Prostate gland (tissue), 2 donors: ENCODE measurements at regions not wholly inside any gene's neighbourhood (a gene's known extent, or its start where the extent isn't known, plus 50 kb on each side); places are given as distances from the start of the nearest gene placed in this dataset.
"Not testable (repeated sequence)": the region's sequence is repeated elsewhere in the genome, so short reads cannot be mapped to it uniquely, and the experiment has no call there.

Source experiments
- DNase-seq: peaks from one replicate; pipeline ENCODE4 v3.0.0-alpha.2; 2019; ENCODE audit warnings: low spot score
- H3K27ac ChIP-seq, 2 donors: fragments of 200-600 bp; sonication (generic); 2 replicates each; pipeline ENCODE4 v1.5.1; 2017 to 2019
- H3K27me3 ChIP-seq: fragments of 200-600 bp; sonication (generic); replicated peaks from 2 replicates; pipeline ENCODE4 v1.5.1; 2019; ENCODE audit not compliant: insufficient read depth
- H3K36me3 ChIP-seq, 2 donors: fragments of 200-600 bp; sonication (generic); 1 replicate in 1 of 2; 2 replicates in 1 of 2; pipeline versions ENCODE4 v1.5.1 to v1.8.1; 2017 to 2019
- H3K4me1 ChIP-seq: fragments of 200-600 bp; sonication (generic); replicated peaks from 2 replicates; pipeline ENCODE4 v1.5.1; 2019
- H3K4me3 ChIP-seq, 2 donors: fragments of 200-600 bp; sonication (generic); 2 replicates each; pipeline ENCODE4 v1.5.1; 2017 to 2019
- H3K9me3 ChIP-seq: fragments of 200-600 bp; sonication (generic); 2 replicates; pipeline ENCODE4 v1.5.1; 2017
- CTCF ChIP-seq, 4 experiments: fragments of 200-600 bp in 2 of 4; fragments of 450-650 bp in 2 of 4; sonication (generic) in 2 of 4; IDR thresholded peaks; 1 replicate in 3 of 4; 2 replicates in 1 of 4; pipeline ENCODE4 v1.5.1; 2016 to 2019; ENCODE audit warnings: antibody characterized with exemption in 4 of 4, mild to moderate bottlenecking in 2 of 4, moderate library complexity in 2 of 4
- POLR2A ChIP-seq: fragments of 450-650 bp; IDR thresholded peaks from one replicate; pipeline ENCODE4 v1.6.1; 2016; ENCODE audit warnings: antibody characterized with exemption, mild to moderate bottlenecking
- POLR2AphosphoS5 ChIP-seq: sonication (generic); formaldehyde crosslinking; IDR thresholded peaks from one replicate; pipeline ENCODE4 v1.6.1; 2017; ENCODE audit warnings: antibody characterized with exemption
- WGBS: methylation state at CpG from one replicate; pipeline ENCODE4 v1.1.5; 2018; 5-methylcytosine and 5-hydroxymethylcytosine counted together
- intact Hi-C: fragments of 100-400 bp; cut with DNase I; formaldehyde crosslinking; loops from one replicate; pipeline ENCODE4 v1.14.2; 2022

GRCh38 chr10:87603196-87603595 is 56.5 kb upstream of the PAPSS2 start:
- no peak for DNase-seq
- 63% methylated on average over 1 of the region's 1 CpG for WGBS
- intact Hi-C loops, result no loop called here
- H3K27ac ChIP-seq, result no peak overlapping the region
- H3K27me3 ChIP-seq, result no peaks in the 10 kb centered on the region
- H3K4me1 ChIP-seq, result no peaks in the 10 kb centered on the region
- no peak overlapping the region for H3K4me3 ChIP-seq
- TF ChIP-seq POLR2AphosphoS5 (no peak), POLR2A (no peak), CTCF (IDR thresholded peaks at IDR 0.05) (no peak)
- no peaks in the 10 kb centered on the region for H3K9me3 ChIP-seq
- no peaks in the 10 kb centered on the region for H3K36me3 ChIP-seq

GRCh38 chr10:87603769-87604168 is 55.9 kb upstream of the PAPSS2 start:
- Histone ChIP-seq H3K36me3 (no peaks in the 10 kb centered on the region), H3K9me3 (no peaks in the 10 kb centered on the region), H3K27me3 (no peaks in the 10 kb centered on the region), H3K4me3 (no peak overlapping the region), H3K4me1 (no peaks in the 10 kb centered on the region), H3K27ac (no peak overlapping the region)
- DNase-seq, result no peak
- 85% methylated on average over 4 of the region's 4 CpGs for WGBS
- TF ChIP-seq CTCF (IDR thresholded peaks at IDR 0.05) (no peak), POLR2A (no peak), POLR2AphosphoS5 (no peak)
- intact Hi-C loops, result no loop called here

GRCh38 chr10:87605628-87606251 is 53.9 kb upstream of the PAPSS2 start:
- intact Hi-C loops, result no loop called here

GRCh38 chr10:87608756-87609155 is 50.9 kb upstream of the PAPSS2 start:
- no peaks in the 10 kb centered on the region for H3K27me3 ChIP-seq
- intact Hi-C loops, result no loop called here
- no peak overlapping the region for H3K27ac ChIP-seq
- H3K36me3 ChIP-seq, result no peaks in the 10 kb centered on the region
- no peak overlapping the region for H3K4me3 ChIP-seq
- DNase-seq, result no peak
- H3K9me3 ChIP-seq, result no peaks in the 10 kb centered on the region
- WGBS, result 79% methylated on average over 4 of the region's 4 CpGs
- H3K4me1 ChIP-seq, result no peaks in the 10 kb centered on the region
- no peak for TF ChIP-seq POLR2A
- no peak for TF ChIP-seq POLR2AphosphoS5
- no peak for TF ChIP-seq CTCF (IDR thresholded peaks at IDR 0.05)

More at GRCh38 chr10:87605628-87606251, 53.9 kb upstream of the PAPSS2 start:
- Histone ChIP-seq H3K27ac (peak overlapping the region in 1 of 2 donors; percentile 28), H3K4me1 (no peaks in the 10 kb centered on the region), H3K27me3 (no peaks in the 10 kb centered on the region), H3K4me3 (no peak overlapping the region), H3K36me3 (no peaks in the 10 kb centered on the region), H3K9me3 (no peaks in the 10 kb centered on the region)
- no peak for DNase-seq
- TF ChIP-seq CTCF (IDR thresholded peaks at IDR 0.05) (no peak), POLR2AphosphoS5 (no peak), POLR2A (no peak)
- WGBS, result 46% methylated on average over 4 of the region's 4 CpGs

GRCh38 chr10:87609563-87609962 is 50.1 kb upstream of the PAPSS2 start:
- WGBS, result 95% methylated on average over 3 of the region's 3 CpGs
- H3K9me3 ChIP-seq, H3K4me1 ChIP-seq, H3K4me3 ChIP-seq, DNase-seq, H3K27ac ChIP-seq, intact Hi-C loops, H3K27me3 ChIP-seq, H3K36me3 ChIP-seq: not testable (repeated sequence)
